Colonic mucosa (tissue), 4 donors: ENCODE measurements at regions not wholly inside any gene's neighbourhood (a gene's known extent, or its start where the extent isn't known, plus 50 kb on each side); places are given as distances from the start of the nearest gene placed in this dataset.

Source experiments
- DNase-seq: peaks from one replicate; pipeline ENCODE4 v3.0.0-alpha.2; 2020
- H3K27ac ChIP-seq: fragments of 200-600 bp; one replicate; pipeline ENCODE4 v1.8.0; 2021
- H3K27me3 ChIP-seq: fragments of 200-600 bp; one replicate; pipeline ENCODE4 v1.8.0; 2021
- H3K36me3 ChIP-seq: fragments of 200-600 bp; one replicate; pipeline ENCODE4 v1.8.0; 2021
- H3K4me1 ChIP-seq: fragments of 200-600 bp; one replicate; pipeline ENCODE4 v1.8.0; 2021; ENCODE audit warnings: mild to moderate bottlenecking
- H3K4me3 ChIP-seq: fragments of 200-600 bp; one replicate; pipeline ENCODE4 v1.8.0; 2021
- H3K9ac ChIP-seq, 2 donors: one replicate each; pipeline ENCODE4 v1.7.0; 2013; ENCODE audit warnings: control low read depth in 2 of 2, low read depth in 2 of 2, low read length in 2 of 2
- H3K9me3 ChIP-seq: fragments of 200-600 bp; one replicate; pipeline ENCODE4 v1.8.0; 2021
- intact Hi-C: fragments of 100-400 bp; cut with DNase I; formaldehyde crosslinking; loops from one replicate; pipeline ENCODE4 v1.14.1; 2022
- TF ChIP-seq, protein P1 (sequence below): fragments of 200-600 bp; IDR thresholded peaks from one replicate; pipeline ENCODE4 v1.8.0; 2022; ENCODE audit warnings: antibody characterized with exemption, mild to moderate bottlenecking
- donor health status: healthy.
- donor health status: DM: no; HTN: no; CAD: no.
- donor health status: DM: no; HTN: no; CAD: no.

- no peak overlapping the region for H3K9ac ChIP-seq
- no peaks in the 10 kb centered on the region for H3K9me3 ChIP-seq
- no peak overlapping the region for H3K27ac ChIP-seq
- H3K36me3 ChIP-seq: no peaks in the 10 kb centered on the region
- no peak for DNase-seq
- no peaks in the 10 kb centered on the region for H3K4me1 ChIP-seq
- H3K27me3 ChIP-seq: no peaks in the 10 kb centered on the region
- intact Hi-C loops: no loop called here
- TF ChIP-seq, protein P1, sequence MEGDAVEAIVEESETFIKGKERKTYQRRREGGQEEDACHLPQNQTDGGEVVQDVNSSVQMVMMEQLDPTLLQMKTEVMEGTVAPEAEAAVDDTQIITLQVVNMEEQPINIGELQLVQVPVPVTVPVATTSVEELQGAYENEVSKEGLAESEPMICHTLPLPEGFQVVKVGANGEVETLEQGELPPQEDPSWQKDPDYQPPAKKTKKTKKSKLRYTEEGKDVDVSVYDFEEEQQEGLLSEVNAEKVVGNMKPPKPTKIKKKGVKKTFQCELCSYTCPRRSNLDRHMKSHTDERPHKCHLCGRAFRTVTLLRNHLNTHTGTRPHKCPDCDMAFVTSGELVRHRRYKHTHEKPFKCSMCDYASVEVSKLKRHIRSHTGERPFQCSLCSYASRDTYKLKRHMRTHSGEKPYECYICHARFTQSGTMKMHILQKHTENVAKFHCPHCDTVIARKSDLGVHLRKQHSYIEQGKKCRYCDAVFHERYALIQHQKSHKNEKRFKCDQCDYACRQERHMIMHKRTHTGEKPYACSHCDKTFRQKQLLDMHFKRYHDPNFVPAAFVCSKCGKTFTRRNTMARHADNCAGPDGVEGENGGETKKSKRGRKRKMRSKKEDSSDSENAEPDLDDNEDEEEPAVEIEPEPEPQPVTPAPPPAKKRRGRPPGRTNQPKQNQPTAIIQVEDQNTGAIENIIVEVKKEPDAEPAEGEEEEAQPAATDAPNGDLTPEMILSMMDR: no peak
- H3K4me3 ChIP-seq: no peak overlapping the region
These were observed 446.3 kb downstream of the TRAM1L1 start for GRCh38 chr4:116639070-116639577.

- H3K36me3 ChIP-seq: no peaks in the 10 kb centered on the region
- no peak overlapping the region for H3K9ac ChIP-seq
- H3K4me1 ChIP-seq: no peaks in the 10 kb centered on the region
- H3K27me3 ChIP-seq: no peaks in the 10 kb centered on the region
- no peak overlapping the region for H3K27ac ChIP-seq
- no peaks in the 10 kb centered on the region for H3K9me3 ChIP-seq
- intact Hi-C loops: no loop called here
- H3K4me3 ChIP-seq: no peak overlapping the region
- TF ChIP-seq, protein P1: no peak
- no peak for DNase-seq
These were observed 446.8 kb downstream of the TRAM1L1 start for GRCh38 chr4:116638592-116638991.

GRCh38 chr4:116636917-116637316, 448.5 kb downstream of the TRAM1L1 start:
- H3K9ac ChIP-seq: no peak overlapping the region
- DNase-seq: no peak
- no peaks in the 10 kb centered on the region for H3K27me3 ChIP-seq
- no peaks in the 10 kb centered on the region for H3K4me1 ChIP-seq
- H3K4me3 ChIP-seq: no peak overlapping the region
- intact Hi-C loops: no loop called here
- no peaks in the 10 kb centered on the region for H3K9me3 ChIP-seq
- TF ChIP-seq, protein P1: no peak
- H3K27ac ChIP-seq: no peak overlapping the region
- no peaks in the 10 kb centered on the region for H3K36me3 ChIP-seq

DNA sequence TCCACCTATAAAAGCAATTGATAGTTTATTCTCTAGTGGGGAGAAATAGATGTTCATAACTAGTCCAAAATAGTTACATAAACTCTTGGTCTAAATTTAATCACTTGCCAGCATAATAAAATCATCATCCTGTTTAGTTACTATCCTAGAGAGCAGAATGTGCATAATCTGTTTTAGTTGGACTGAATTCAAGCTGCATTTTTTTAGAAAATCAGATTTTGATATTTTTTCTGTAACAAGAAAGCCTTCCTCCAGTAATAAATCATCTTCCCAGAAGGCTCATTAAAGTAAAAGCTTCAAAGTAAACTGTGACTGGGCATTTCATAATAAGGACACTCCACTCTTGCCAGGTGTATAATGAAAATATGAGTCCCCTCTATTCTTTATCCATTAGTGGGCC, 453.1 kb downstream of the TRAM1L1 start:
- H3K9ac ChIP-seq: no peak overlapping the region
- no peak for DNase-seq
- no peaks in the 10 kb centered on the region for H3K9me3 ChIP-seq
- intact Hi-C loops: no loop called here
- no peaks in the 10 kb centered on the region for H3K27me3 ChIP-seq
- H3K4me3 ChIP-seq: no peak overlapping the region
- no peaks in the 10 kb centered on the region for H3K36me3 ChIP-seq
- no peaks in the 10 kb centered on the region for H3K4me1 ChIP-seq
- H3K27ac ChIP-seq: no peak overlapping the region
- TF ChIP-seq, protein P1: no peak

DNA sequence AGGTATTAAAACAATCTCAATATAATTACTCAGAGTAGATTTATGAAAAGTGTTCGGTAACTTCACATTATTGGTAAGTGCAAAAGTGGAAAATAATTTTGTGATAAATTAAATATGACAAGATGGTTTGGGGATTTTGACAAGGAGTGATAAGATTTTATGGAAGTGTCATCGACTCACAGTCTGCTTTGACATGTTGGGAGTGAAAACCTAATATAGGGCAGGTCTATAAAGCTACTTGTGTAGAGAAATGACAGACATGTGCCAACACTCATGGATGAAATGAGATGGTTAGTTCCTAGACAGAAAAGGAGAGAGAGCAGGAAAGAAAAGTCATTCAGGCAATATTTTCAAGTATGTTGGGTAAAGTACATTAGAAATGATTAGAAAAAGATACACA, 456.8 kb downstream of the TRAM1L1 start:
- H3K36me3 ChIP-seq: no peaks in the 10 kb centered on the region
- H3K27ac ChIP-seq: no peak overlapping the region
- no peaks in the 10 kb centered on the region for H3K4me1 ChIP-seq
- no peak overlapping the region for H3K9ac ChIP-seq
- DNase-seq: no peak
- H3K27me3 ChIP-seq: no peaks in the 10 kb centered on the region
- intact Hi-C loops: no loop called here
- TF ChIP-seq, protein P1: no peak
- no peak overlapping the region for H3K4me3 ChIP-seq
- H3K9me3 ChIP-seq: no peaks in the 10 kb centered on the region
